HG03097 (cell line): ENCODE measurements at regions not wholly inside any gene's neighbourhood (a gene's known extent, or its start where the extent isn't known, plus 50 kb on each side); places are given as distances from the start of the nearest gene placed in this dataset.
"Not testable (repeated sequence)": the region's sequence is repeated elsewhere in the genome, so short reads cannot be mapped to it uniquely, and the experiment has no call there.

Experiments used
- ATAC-seq: cut with Tn5 transposase; IDR thresholded peaks from one replicate; pipeline ENCODE4 v1.9.1; 2021; ENCODE audit not compliant: unreplicated experiment, low FRiP score

GRCh38 chr10:53447576-53447975, 675.0 kb upstream of the MBL2 start:
- ATAC-seq: no peak

- no peak for ATAC-seq
Measured at GRCh38 chr10:53441843-53442242, 669.3 kb upstream of the MBL2 start.

GRCh38 chr10:53440601-53441000, 668.0 kb upstream of the MBL2 start:
- ATAC-seq: no peak

GRCh38 chr10:53439075-53439474, 666.5 kb upstream of the MBL2 start:
- ATAC-seq: not testable (repeated sequence)

- no peak for ATAC-seq
Measured at GRCh38 chr10:53434413-53434812, 661.8 kb upstream of the MBL2 start.

GRCh38 chr10:53432035-53432434, 659.5 kb upstream of the MBL2 start:
- no peak for ATAC-seq

GRCh38 chr10:53430974-53431373, 658.4 kb upstream of the MBL2 start:
- no peak for ATAC-seq

- no peak for ATAC-seq
Measured at GRCh38 chr10:53430127-53430891, 657.7 kb upstream of the MBL2 start.

GRCh38 chr10:53422223-53422888, 649.8 kb upstream of the MBL2 start:
- no peak for ATAC-seq

GRCh38 chr10:53412651-53413050, 640.1 kb upstream of the MBL2 start:
- ATAC-seq: no peak

- ATAC-seq: no peak
Measured at GRCh38 chr10:53406532-53406931, 633.9 kb upstream of the MBL2 start.

- no peak for ATAC-seq
Measured at GRCh38 chr10:53403688-53404087, 631.1 kb upstream of the MBL2 start.

GRCh38 chr10:53402594-53402993, 630.0 kb upstream of the MBL2 start:
- no peak for ATAC-seq

- ATAC-seq: no peak
Measured at GRCh38 chr10:53401536-53401935, 629.0 kb upstream of the MBL2 start.

- no peak for ATAC-seq
Measured at GRCh38 chr10:53396876-53397275, 624.3 kb upstream of the MBL2 start.

- ATAC-seq: no peak
Measured at GRCh38 chr10:53395449-53395848, 622.9 kb upstream of the MBL2 start.

GRCh38 chr10:53387562-53387961, 615.0 kb upstream of the MBL2 start:
- ATAC-seq: no peak

- ATAC-seq: no peak
Measured at GRCh38 chr10:53382543-53382942, 610.0 kb upstream of the MBL2 start.

GRCh38 chr10:53379956-53380355, 607.4 kb upstream of the MBL2 start:
- ATAC-seq: no peak

GRCh38 chr10:53370347-53370746, 597.8 kb upstream of the MBL2 start:
- ATAC-seq: no peak

- no peak for ATAC-seq
Measured at GRCh38 chr10:53361936-53362335, 589.4 kb upstream of the MBL2 start.

- no peak for ATAC-seq
Measured at GRCh38 chr10:53361281-53361680, 588.7 kb upstream of the MBL2 start.
